MM.1S (cell line): ENCODE measurements at regions not wholly inside any gene's neighbourhood (a gene's known extent, or its start where the extent isn't known, plus 50 kb on each side); places are given as distances from the start of the nearest gene placed in this dataset.

Experiments
- DNase-seq: peaks from one replicate; pipeline ENCODE4 v3.0.0-alpha.2; 2015
- H2AFZ ChIP-seq: fragments of 300-600 bp; sonication (generic); 2 replicates; pipeline ENCODE4 v1.6.0; 2016; ENCODE audit warnings: antibody characterized with exemption, low read length
- H3F3A ChIP-seq: fragments of 300-600 bp; sonication (generic); 2 replicates; pipeline ENCODE4 v1.6.1; 2016; ENCODE audit warnings: mild to moderate bottlenecking, antibody characterized with exemption, low read length, moderate library complexity, mixed read lengths; ENCODE audit not compliant: insufficient read depth
- H3K27ac ChIP-seq: fragments of 300-600 bp; sonication (generic); 2 replicates; pipeline ENCODE4 v1.5.1; 2016; ENCODE audit warnings: mild to moderate bottlenecking, low read length
- H3K27me3 ChIP-seq: fragments of 300-600 bp; sonication (generic); replicated peaks from 2 replicates; pipeline ENCODE4 v1.6.0; 2016; ENCODE audit warnings: low read length; ENCODE audit not compliant: insufficient read depth
- H3K36me3 ChIP-seq: fragments of 300-600 bp; sonication (generic); replicated peaks from 2 replicates; pipeline ENCODE4 v1.6.1; 2016; ENCODE audit warnings: mild to moderate bottlenecking, low read length, mixed read lengths; ENCODE audit not compliant: insufficient read depth
- H3K4me1 ChIP-seq: fragments of 300-600 bp; sonication (generic); 2 replicates; pipeline ENCODE4 v1.6.1; 2016; ENCODE audit warnings: low read length, mixed read lengths
- H3K4me2 ChIP-seq: fragments of 300-600 bp; sonication (generic); 2 replicates; pipeline ENCODE4 v1.6.0; 2016; ENCODE audit warnings: low read depth, low read length
- H3K4me3 ChIP-seq: fragments of 300-600 bp; sonication (generic); 2 replicates; pipeline ENCODE4 v1.5.1; 2016; ENCODE audit warnings: low read length, mixed read lengths
- H3K79me2 ChIP-seq: fragments of 300-600 bp; sonication (generic); 2 replicates; pipeline ENCODE4 v1.6.1; 2016; ENCODE audit warnings: mixed run types, low read length, mixed read lengths
- H3K9ac ChIP-seq: fragments of 300-600 bp; sonication (generic); 2 replicates; pipeline ENCODE4 v1.6.1; 2016; ENCODE audit warnings: low read length, mixed read lengths
- H3K9me2 ChIP-seq: fragments of 300-600 bp; sonication (generic); replicated peaks from 2 replicates; pipeline ENCODE4 v1.6.1; 2016; ENCODE audit warnings: mild to moderate bottlenecking, low read length, mixed read lengths; ENCODE audit not compliant: insufficient read depth
- H3K9me3 ChIP-seq: fragments of 300-600 bp; sonication (generic); replicated peaks from 2 replicates; pipeline ENCODE4 v1.6.1; 2016; ENCODE audit warnings: mild to moderate bottlenecking, low read length, mixed read lengths; ENCODE audit not compliant: insufficient read depth
- H4K20me1 ChIP-seq: fragments of 300-600 bp; sonication (generic); 2 replicates; pipeline ENCODE4 v1.6.1; 2016; ENCODE audit warnings: mild to moderate bottlenecking, low read length, moderate library complexity, mixed read lengths; ENCODE audit not compliant: insufficient read depth
- EZH2 ChIP-seq: fragments of 300-600 bp; sonication (generic); optimal IDR thresholded peaks from 2 replicates; pipeline ENCODE3; 2017; ENCODE audit warnings: low read depth, mild to moderate bottlenecking, antibody characterized with exemption, low read length, mixed read lengths
- EZH2phosphoT487 ChIP-seq: fragments of 300-600 bp; sonication (generic); IDR thresholded peaks from 2 replicates; pipeline ENCODE4 v1.6.1; 2018; ENCODE audit warnings: antibody characterized with exemption, low read length
- TF ChIP-seq, protein P1 (sequence below): fragments of 300-600 bp; sonication (generic); IDR thresholded peaks from 2 replicates; pipeline ENCODE4 v1.5.1; 2016; ENCODE audit warnings: antibody characterized with exemption, low read length, mixed read lengths

DNA sequence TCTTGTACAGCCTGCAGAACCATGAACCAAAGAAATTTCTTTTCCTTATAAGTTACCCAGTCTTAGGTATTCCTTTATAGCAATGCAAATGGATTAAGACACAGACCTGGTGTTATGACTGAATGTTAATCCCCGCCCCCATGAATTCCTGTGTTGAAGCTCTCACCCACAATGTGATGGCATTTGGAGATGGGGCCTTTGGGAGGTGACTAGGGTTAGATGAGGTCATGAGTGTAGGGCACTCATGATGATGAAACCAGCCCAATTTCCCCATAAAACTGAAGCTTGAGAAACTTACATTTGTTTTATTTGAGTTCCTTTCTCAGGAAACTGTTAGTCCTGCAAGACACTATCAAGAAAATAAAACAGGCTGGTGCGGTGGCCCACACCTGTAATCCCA, 115.8 kb upstream of the THY1 start:
- Histone ChIP-seq H3K27me3 (0 out of 2 replicates have a peak, but pooled peaks cover 7% of the 10 kb centered on the region), H3K9me3 (no peaks in the 10 kb centered on the region), H3K9me2 (no peaks in the 10 kb centered on the region), H3K79me2 (no peaks in the 10 kb centered on the region), H2AFZ (no peak overlapping the region), H3K4me1 (no peaks in the 10 kb centered on the region), H3K9ac (no peak overlapping the region), H3K27ac (no peak overlapping the region), H4K20me1 (no peaks in the 10 kb centered on the region), H3K36me3 (no peaks in the 10 kb centered on the region), H3K4me2 (no peak overlapping the region), H3F3A (no peaks in the 10 kb centered on the region), H3K4me3 (no peak overlapping the region)
- DNase-seq, result no peak
- no peak for TF ChIP-seq EZH2phosphoT487
- TF ChIP-seq, protein P1, sequence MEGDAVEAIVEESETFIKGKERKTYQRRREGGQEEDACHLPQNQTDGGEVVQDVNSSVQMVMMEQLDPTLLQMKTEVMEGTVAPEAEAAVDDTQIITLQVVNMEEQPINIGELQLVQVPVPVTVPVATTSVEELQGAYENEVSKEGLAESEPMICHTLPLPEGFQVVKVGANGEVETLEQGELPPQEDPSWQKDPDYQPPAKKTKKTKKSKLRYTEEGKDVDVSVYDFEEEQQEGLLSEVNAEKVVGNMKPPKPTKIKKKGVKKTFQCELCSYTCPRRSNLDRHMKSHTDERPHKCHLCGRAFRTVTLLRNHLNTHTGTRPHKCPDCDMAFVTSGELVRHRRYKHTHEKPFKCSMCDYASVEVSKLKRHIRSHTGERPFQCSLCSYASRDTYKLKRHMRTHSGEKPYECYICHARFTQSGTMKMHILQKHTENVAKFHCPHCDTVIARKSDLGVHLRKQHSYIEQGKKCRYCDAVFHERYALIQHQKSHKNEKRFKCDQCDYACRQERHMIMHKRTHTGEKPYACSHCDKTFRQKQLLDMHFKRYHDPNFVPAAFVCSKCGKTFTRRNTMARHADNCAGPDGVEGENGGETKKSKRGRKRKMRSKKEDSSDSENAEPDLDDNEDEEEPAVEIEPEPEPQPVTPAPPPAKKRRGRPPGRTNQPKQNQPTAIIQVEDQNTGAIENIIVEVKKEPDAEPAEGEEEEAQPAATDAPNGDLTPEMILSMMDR, result no peak
- no peak for TF ChIP-seq EZH2

DNA sequence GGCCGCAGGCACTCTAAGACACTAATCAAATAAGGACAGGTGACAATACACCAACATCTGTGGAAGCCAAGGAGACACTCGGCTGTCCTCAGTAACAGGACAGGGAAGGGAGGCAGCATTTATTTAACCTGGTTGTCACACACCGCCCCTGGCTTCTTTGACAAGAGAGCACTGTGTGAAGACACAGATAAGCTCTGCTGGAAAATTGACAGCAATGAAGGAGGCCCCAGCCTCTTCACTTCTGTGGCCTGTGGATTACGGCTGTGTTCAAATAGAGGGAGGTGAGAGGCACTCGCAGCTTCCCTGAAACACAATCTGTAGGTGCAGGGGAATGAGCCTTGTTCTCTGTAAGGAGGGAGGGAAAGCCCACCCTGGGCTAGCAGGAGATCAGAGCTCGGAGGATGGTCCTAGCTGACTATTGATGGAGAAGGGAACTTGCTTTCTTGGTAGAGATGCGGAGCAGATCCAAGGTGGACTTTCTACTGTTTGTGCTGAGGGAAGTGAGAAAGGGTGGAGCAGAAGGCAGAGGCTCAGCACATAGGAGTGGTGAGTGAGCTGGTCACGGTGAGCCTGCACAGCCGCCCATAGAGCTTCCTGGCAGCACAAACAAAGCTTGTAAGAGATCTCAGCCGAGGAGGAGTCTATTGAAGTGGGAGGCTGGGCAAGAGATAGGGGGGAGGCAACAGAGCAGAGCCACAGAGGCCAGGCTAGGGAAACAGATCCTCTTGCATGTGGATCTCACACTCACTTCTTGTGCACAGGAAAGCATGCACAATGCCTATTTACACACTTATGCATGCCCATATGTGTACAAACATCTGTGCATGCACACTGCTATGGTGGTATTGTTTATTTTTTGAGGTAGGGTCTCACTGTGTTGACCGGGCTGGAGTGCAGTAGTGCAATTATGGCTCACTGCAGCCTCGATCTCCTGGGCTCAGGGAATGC, 114.6 kb upstream of the THY1 start:
- no peaks in the 10 kb centered on the region for H3K79me2 ChIP-seq
- no peaks in the 10 kb centered on the region for H3K9me2 ChIP-seq
- H3K4me3 ChIP-seq, result no peak overlapping the region
- no peak for DNase-seq
- no peaks in the 10 kb centered on the region for H3F3A ChIP-seq
- H3K36me3 ChIP-seq, result no peaks in the 10 kb centered on the region
- H3K27ac ChIP-seq, result no peak overlapping the region
- no peak overlapping the region for H3K4me2 ChIP-seq
- no peak overlapping the region for H2AFZ ChIP-seq
- peaks cover 14% of the 10 kb centered on the region for H3K27me3 ChIP-seq
- no peaks in the 10 kb centered on the region for H3K4me1 ChIP-seq
- TF ChIP-seq EZH2phosphoT487 (no peak), EZH2 (no peak)
- TF ChIP-seq, protein P1, result no peak
- H3K9me3 ChIP-seq, result no peaks in the 10 kb centered on the region
- no peak overlapping the region for H3K9ac ChIP-seq
- no peaks in the 10 kb centered on the region for H4K20me1 ChIP-seq

DNA sequence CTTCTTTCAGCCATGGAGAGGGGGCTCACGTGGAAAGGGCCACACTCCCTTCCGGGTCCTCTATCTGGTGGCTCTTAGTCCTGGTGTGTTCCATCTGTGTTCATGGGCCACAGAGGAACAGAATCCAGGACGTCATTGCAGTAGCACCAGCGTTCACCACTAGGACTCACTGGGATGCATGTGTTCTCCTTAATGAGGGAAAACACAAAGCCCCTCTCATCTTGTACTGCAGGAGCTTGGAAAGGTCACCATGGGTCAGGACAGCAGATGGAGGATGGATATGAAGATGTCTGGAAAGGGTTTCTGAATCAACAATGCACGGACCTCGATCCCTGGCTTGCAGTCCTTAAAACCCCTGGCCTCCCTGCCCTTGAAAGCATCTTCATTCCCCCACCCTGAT, 113.8 kb upstream of the THY1 start:
- no peak overlapping the region for H3K27ac ChIP-seq
- H4K20me1 ChIP-seq, result no peaks in the 10 kb centered on the region

More for the DNA sequence above, 113.8 kb upstream of the THY1 start:
- no peak for DNase-seq
- Histone ChIP-seq H3F3A (no peaks in the 10 kb centered on the region), H3K9ac (no peak overlapping the region), H3K27me3 (peaks cover 21% of the 10 kb centered on the region), H2AFZ (no peak overlapping the region), H3K4me2 (no peak overlapping the region), H3K9me3 (no peaks in the 10 kb centered on the region), H3K9me2 (no peaks in the 10 kb centered on the region), H3K4me1 (no peaks in the 10 kb centered on the region), H3K4me3 (no peak overlapping the region), H3K79me2 (no peaks in the 10 kb centered on the region), H3K36me3 (no peaks in the 10 kb centered on the region)
- TF ChIP-seq, protein P1, result no peak
- TF ChIP-seq EZH2 (no peak), EZH2phosphoT487 (no peak)
